C4-2B (cell line): ENCODE measurements at regions not wholly inside any gene's neighbourhood (a gene's known extent, or its start where the extent isn't known, plus 50 kb on each side); places are given as distances from the start of the nearest gene placed in this dataset.

ENCODE experiments used
- H3K27ac ChIP-seq: fragments of 450-650 bp; 2 replicates; pipeline ENCODE4 v1.5.1; 2017
- CTCF ChIP-seq: fragments of 450-650 bp; conservative IDR thresholded peaks from 2 replicates; pipeline ENCODE4 v1.5.1; 2017; ENCODE audit warnings: mild to moderate bottlenecking
- ZFX ChIP-seq: fragments of 450-650 bp; IDR thresholded peaks from 2 replicates; pipeline ENCODE4 v1.6.1; 2017

- no peak overlapping the region for H3K27ac ChIP-seq
- no peak for TF ChIP-seq CTCF
- no peak for TF ChIP-seq ZFX
Observed at GRCh38 chr9:1946526-1947283, 68.4 kb upstream of the SMARCA2 start.

GRCh38 chr9:1947438-1947837, 67.7 kb upstream of the SMARCA2 start:
- H3K27ac ChIP-seq, result no peak overlapping the region
- TF ChIP-seq ZFX, result no peak
- no peak for TF ChIP-seq CTCF

- no peak for TF ChIP-seq ZFX
- no peak for TF ChIP-seq CTCF
- H3K27ac ChIP-seq, result no peak overlapping the region
Observed at GRCh38 chr9:1948541-1948940, 66.6 kb upstream of the SMARCA2 start.

- TF ChIP-seq ZFX (no peak), CTCF (no peak)
- no peak overlapping the region for H3K27ac ChIP-seq
Observed at GRCh38 chr9:1951446-1951845, 63.7 kb upstream of the SMARCA2 start.

GRCh38 chr9:1952001-1952400, 63.1 kb upstream of the SMARCA2 start:
- no peak for TF ChIP-seq ZFX
- no peak for TF ChIP-seq CTCF
- no peak overlapping the region for H3K27ac ChIP-seq

- TF ChIP-seq ZFX (no peak), CTCF (no peak)
- H3K27ac ChIP-seq, result no peak overlapping the region
Observed at GRCh38 chr9:1954238-1954637, 60.9 kb upstream of the SMARCA2 start.

GRCh38 chr9:1956958-1957357, 58.2 kb upstream of the SMARCA2 start:
- TF ChIP-seq ZFX (no peak), CTCF (no peak)
- no peak overlapping the region for H3K27ac ChIP-seq
